GM18511 (cell line): ENCODE measurements at regions not wholly inside any gene's neighbourhood (a gene's known extent, or its start where the extent isn't known, plus 50 kb on each side); places are given as distances from the start of the nearest gene placed in this dataset.

Source experiments
- ATAC-seq: cut with Tn5 transposase; IDR thresholded peaks from one replicate; pipeline ENCODE4 v1.9.1; 2021; ENCODE audit warnings: mild to moderate bottlenecking, moderate library complexity; ENCODE audit not compliant: unreplicated experiment

GRCh38 chr18:38025433-38026038, 459.9 kb upstream of the CELF4 start:
- no peak for ATAC-seq

DNA sequence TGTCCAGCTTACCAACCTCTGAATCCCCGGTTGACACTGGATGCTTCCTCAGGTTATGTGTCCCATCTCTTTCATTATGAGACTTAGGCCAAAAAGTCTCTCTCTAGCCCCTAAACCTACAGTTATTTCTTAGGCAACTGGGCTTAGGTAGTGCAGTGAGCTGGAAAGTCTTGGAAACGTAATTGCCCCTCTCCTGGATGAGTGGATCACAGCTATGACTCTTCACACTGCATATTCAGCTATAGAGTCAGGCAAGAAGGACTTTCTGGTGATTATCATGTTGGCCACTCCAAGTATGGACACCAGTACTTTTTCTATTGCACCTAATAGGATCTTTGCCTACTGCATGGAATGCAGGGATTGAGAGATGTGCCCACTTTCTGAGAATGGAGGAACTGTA, 458.3 kb upstream of the CELF4 start:
- ATAC-seq = no peak

DNA sequence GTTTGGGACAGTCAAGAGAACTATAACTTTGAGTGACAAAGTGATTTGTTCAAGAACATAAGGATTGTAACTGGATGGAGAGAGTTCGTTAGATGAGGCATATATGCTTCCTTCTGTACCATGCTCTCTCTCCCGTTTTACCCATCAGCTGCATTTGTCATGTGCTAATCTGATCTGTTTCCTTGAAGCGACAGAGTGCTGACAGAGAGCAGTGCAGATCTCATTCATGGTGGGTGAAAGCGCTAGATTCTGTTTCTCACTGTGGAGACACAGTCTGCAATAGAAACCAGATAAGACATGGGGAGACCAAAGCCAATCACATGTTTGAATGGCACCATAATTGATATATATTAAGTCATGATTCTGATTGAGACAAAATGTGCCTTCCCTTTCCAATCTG, 456.6 kb upstream of the CELF4 start:
- ATAC-seq = no peak

- no peak for ATAC-seq
These were observed 453.7 kb upstream of the CELF4 start for GRCh38 chr18:38019292-38019691.

- ATAC-seq = no peak
These were observed 445.6 kb upstream of the CELF4 start for GRCh38 chr18:38010971-38011857.

- no peak for ATAC-seq
These were observed 444.4 kb upstream of the CELF4 start for GRCh38 chr18:38010037-38010436.

GRCh38 chr18:38009320-38009719, 443.7 kb upstream of the CELF4 start:
- ATAC-seq = no peak

DNA sequence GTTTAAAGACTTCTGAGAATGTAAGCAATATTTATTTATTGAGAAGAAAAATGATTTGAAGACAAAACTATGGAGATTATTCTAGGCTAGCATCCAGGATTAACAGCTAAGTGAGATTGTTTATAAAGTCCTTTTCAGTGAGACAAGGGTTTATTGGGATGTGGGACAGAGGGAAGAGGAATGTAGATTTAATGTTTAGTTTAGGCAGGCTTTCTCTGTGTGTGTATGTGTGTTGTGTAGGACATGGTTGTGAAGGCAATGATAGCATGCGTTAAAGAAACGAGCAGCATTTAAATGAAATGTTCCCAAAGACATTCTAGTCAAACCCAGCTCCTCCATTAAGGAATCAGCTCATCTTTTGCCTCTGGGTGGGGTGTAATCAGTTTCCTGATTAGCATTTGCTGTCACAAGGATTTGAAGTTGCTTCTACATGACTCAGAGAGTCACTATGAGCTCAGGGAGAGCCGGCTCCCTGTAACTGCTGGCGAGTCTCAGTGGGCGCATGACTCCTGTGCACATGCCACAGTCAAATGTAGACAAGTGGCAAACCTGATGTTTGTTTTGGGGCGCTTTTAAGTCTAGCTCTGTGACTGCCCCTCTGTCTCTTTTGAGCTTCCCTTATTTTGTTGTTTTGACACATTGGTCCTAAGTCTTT, 442.2 kb upstream of the CELF4 start:
- ATAC-seq = no peak

DNA sequence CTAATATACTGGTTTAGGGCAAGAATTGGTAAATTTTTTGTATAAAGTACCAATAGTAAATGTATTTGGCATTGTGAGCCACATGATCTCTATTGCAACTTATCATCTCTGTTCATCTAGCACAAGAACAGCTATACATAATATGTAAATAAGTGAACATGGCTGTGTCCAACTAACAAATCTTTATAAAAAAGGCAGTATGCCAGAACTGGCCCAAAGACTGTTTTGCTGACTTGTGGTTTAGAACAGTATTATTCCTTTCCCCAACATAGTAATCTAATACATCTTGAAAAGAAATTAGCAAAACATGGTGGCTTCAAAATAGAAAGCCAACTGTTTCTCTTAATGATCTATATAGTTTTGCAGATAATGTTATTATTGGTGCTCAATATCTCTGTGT, 441.4 kb upstream of the CELF4 start:
- ATAC-seq = no peak

GRCh38 chr18:38006541-38006940, 440.9 kb upstream of the CELF4 start:
- ATAC-seq = no peak

DNA sequence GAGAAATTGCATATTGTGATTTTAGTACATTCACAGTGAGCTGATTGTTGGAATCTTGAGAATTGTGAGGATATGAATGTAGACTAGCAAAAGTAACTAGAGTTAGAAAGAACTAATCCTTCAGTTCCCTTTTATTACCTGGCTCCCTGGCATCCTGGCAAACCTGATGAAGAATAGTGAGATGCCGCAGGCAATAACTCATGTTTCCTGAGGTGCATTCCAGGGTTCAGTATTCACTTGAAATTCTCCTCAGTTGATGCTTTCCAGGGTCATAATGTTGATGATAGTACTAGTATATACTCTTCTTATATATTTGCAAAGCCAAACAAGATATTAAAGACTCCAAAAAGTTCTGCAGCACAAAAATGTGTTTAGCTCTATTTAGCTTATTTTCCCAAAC, 432.1 kb upstream of the CELF4 start:
- ATAC-seq = no peak

DNA sequence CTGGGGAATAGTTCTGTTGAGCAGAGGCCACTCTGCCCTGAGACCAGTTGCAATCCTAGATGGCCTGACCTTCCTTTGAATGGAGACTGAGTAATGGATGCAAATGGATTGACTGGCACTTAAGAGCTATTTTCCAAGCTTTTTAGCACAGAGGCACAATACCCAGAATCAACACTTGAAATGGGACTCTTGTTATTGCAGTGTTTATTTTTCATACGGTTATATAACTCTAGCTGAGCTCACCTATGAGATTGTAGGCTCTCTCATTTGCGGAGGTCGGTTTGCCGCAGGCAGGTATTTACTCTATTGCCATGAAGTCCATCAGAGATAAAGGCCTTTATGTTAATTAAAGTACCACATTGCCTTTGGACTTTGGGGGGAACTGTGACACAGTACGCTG, 422.3 kb upstream of the CELF4 start:
- ATAC-seq = no peak

DNA sequence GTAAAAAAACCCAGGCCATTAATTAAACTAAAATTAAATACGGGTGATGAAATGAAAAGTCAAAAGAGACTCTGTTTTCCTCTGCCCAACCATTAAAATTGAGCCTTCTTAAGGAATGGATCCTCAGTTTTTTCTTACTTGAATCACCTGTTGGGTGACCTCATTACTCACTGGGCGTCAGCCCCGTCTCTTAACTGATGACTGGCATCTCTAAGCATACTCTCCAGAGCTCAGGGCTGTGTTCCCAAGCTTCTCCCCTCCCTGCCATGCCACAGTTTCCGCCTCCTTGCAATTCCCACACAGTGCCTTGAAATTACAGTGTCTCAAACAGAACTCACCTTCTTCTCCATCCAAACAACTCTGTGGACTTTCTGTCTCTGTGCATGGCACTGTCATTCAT, 421.1 kb upstream of the CELF4 start:
- ATAC-seq = no peak

DNA sequence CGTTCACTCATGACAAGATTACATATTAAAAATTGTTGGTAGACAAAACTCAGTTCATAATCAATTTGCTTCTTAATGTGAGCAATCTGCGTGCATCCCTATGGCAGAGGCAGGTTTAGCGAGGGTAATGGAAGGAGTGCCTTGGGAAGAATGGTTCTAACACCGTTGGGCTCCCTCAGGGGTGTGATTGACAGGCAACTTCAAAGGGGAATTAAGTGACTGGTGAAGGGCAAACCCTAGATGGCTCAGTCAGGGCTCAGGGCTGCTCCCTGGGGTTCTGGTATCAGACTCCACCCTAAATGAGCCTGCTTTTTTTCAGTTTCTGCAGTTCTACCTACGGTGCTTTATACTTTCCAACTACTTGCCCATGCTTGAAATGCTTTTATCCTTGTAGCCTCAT, 419.5 kb upstream of the CELF4 start:
- no peak for ATAC-seq

DNA sequence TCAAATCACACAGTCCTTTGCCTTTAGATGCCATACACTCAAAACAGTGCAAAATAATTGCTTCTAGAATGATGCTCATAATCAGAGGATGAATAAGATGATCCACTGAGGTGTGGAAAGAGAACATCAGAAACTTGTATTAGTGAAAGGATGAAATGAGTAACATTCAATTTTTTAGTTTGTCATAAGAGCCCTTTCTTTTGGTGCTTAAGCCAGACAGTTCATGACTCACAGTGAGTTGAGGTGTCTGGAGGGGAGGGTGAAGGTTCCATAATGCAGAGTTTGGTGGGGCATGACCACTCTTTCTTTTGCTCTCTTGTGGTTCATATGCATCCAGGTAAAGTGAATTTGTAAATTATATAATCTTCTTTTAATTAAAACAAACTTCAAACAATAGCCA, 415.0 kb upstream of the CELF4 start:
- no peak for ATAC-seq

DNA sequence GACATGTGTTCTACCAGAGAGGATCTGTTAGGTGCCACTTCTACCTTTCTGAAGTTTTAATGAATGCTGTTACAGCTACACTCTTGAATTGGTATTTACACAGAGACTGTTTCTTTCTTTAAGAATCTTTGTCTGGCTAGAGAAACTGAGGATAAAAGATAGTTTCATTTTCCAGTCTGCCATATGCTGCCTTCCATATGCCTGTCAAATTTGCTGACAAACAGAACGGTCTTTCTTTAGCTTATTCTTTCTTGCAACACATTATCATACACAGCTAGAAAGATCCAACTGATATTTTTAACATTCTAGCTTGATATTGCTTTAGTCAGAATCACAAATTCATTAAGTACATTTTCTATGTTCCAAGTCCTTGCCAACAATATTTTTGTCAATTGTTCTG, 409.8 kb upstream of the CELF4 start:
- no peak for ATAC-seq

DNA sequence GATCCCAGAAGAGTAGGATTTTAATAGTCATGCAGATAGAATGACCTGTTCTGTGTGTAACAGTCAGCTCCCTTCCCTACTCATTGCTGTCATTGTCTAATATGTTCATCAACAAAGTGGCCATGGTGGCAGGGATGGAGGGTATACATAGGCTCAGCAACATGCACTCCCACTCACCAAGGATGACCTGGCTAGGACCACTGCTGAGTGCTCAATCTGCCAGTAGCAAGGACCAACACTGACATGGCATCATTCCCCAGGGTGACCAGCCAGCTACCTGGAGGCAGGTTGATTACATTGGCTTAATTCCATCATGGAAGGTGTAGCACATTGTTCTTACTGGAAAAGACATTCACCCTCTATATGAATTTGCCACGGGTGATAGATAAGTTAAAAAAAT, 401.7 kb upstream of the CELF4 start:
- ATAC-seq = no peak

- no peak for ATAC-seq
These were observed 400.0 kb upstream of the CELF4 start for GRCh38 chr18:37965572-37965970.

- no peak for ATAC-seq
These were observed 399.4 kb upstream of the CELF4 start for GRCh38 chr18:37964885-37965571.

GRCh38 chr18:37963837-37964236, 398.2 kb upstream of the CELF4 start:
- no peak for ATAC-seq

- no peak for ATAC-seq
These were observed 396.8 kb upstream of the CELF4 start for GRCh38 chr18:37962316-37962966.
